ENCODE measurements at regions not wholly inside any gene's neighbourhood (a gene's known extent, or its start where the extent isn't known, plus 50 kb on each side); places are given as distances from the start of the nearest gene placed in this dataset.

DNA sequence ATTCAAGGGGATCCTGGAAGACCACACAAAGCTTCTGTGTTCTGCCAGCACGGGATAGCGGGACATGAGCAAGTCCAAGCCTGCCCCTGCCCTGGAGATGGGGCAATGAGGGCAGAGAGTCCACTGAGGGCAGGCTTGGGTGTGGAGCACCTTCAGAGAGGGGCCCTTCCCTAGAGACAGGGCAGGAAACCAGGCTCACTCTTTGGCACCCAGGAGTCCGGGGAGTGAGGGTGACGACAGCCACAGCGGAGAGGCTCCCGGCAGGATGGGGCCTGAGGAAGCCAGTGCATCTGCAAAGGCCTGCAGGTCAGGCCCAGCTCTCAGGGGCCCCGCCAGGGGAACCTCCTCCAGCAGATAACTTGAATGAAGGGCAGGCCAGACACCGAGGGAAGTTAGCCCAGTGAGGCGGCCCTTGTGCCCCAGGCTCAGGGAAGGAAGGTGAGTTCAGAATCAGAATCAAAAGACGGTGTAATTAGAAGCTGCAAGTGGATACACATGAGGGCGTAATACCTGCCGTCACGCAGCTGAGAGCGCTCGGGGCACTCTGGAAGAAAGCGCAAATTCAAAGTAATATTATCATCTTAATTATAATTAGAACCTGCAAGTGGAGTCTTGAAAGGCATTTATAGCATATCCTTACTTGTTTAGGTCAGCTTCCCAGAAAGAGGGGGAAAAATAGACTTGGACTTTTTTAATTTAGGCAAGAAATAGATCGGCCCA, 142.6 kb upstream of the LGALSL start:
- no peak overlapping the region for H3K4me3 ChIP-seq (ENCODE audit: low read depth, low read length)
- TF ChIP-seq, protein P1, sequence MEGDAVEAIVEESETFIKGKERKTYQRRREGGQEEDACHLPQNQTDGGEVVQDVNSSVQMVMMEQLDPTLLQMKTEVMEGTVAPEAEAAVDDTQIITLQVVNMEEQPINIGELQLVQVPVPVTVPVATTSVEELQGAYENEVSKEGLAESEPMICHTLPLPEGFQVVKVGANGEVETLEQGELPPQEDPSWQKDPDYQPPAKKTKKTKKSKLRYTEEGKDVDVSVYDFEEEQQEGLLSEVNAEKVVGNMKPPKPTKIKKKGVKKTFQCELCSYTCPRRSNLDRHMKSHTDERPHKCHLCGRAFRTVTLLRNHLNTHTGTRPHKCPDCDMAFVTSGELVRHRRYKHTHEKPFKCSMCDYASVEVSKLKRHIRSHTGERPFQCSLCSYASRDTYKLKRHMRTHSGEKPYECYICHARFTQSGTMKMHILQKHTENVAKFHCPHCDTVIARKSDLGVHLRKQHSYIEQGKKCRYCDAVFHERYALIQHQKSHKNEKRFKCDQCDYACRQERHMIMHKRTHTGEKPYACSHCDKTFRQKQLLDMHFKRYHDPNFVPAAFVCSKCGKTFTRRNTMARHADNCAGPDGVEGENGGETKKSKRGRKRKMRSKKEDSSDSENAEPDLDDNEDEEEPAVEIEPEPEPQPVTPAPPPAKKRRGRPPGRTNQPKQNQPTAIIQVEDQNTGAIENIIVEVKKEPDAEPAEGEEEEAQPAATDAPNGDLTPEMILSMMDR (IDR thresholded peaks at IDR 0.05; ENCODE audit: low read depth, low read length) = no peak
- in situ Hi-C loops (cut with HindIII; ENCODE audit: low sequenced_read_pairs) = no loop called here
- DNase-seq (ENCODE audit: low read depth, low spot score) = no peak

DNA sequence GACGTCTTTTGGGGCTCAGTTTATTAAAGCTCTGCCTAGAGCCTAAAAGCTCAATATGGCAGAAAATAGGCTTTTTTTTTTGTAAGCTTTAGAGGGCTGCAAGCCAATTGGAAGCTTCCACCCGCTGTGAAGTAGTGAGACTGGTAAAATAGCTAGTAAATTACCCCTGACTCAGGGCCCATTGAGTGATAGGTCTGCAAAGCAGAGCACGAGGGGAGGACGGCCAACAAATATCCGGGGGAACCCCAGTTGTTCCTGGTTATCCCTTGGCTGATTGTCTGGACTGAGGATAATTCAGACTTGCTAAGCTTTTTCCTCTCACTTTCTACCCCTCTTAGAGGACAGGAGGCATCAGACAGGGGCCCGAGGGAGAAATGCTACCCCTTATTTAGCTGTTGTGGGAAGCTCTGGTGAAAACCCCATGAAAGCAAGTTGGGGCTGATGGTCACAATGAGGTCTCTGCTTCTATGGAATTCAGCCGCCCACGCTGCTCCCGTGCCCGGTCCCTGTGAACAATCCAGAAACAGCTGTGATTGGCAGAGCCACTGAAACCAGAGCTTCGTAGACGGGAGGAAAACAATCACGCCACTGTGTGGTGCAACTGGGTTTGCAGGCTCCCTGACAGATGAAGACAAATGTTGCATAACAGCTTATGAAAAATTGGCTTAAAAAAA, 141.9 kb upstream of the LGALSL start:
- TF ChIP-seq, protein P1 (IDR thresholded peaks at IDR 0.05; ENCODE audit: low read depth, low read length) = peak; percentile 60
- in situ Hi-C loops (cut with HindIII; ENCODE audit: low sequenced_read_pairs) = no loop called here
- H3K4me3 ChIP-seq (ENCODE audit: low read depth, low read length) = no peak overlapping the region
- peak; percentile 74 for DNase-seq (ENCODE audit: low read depth, low spot score)

DNA sequence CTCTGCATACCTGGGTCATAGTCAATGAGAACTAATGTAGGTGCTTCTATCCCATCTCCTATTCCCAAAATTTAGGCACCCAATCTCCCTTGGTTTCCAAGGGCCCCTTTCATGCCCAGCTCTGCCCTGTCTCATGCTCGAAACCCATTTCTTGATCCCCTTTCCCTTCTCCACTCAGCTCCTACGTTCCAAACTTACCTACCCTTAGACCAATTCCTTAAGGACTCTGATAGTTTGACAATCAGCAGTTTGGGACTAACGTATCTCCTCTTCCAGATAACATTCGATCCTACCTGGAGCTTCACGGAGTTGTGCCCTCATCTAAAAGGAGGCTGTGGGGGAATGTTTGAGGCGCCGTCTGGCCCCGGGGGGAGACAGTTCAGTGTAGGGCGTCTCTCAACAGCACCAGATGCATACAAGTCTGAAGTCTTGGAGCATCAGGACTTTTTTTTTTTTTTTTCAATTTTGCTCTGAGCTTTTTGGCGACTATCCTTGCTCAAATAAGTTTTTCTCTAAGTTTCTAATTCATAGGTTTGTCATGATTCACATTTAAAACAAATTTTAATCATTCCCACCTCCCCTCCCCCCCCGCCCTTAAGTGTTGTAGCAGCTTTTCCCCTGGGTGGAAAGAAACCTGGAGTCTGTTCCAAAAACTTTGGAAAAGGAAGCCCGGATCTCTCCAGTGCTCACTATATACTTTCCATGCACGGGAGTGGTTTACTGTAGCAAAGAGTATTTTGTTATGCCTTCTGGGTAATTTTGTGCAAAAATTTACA, 141.2 kb upstream of the LGALSL start:
- in situ Hi-C loops (cut with HindIII; ENCODE audit: low sequenced_read_pairs) = no loop called here
- no peak overlapping the region for H3K4me3 ChIP-seq (ENCODE audit: low read depth, low read length)
- DNase-seq (ENCODE audit: low read depth, low spot score) = no peak
- TF ChIP-seq, protein P1 (IDR thresholded peaks at IDR 0.05; ENCODE audit: low read depth, low read length) = no peak

DNA sequence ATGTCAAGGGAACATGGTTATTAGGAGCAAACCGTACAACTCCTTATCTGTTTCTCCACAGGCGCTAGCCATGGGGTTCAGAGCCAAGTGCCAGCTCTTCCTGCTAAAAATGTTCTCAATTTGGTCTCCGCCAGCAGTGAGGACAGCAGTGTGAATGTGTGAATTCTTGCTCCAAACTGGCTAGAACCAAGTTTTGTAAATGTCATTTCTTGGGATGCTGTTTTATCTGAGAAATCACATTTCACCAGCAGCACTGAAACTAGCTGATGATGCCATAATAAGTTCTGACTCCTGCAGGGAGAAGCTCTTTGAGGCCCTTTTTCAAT, 140.6 kb upstream of the LGALSL start:
- in situ Hi-C loops (cut with HindIII; ENCODE audit: low sequenced_read_pairs) = no loop called here
- TF ChIP-seq, protein P1 (IDR thresholded peaks at IDR 0.05; ENCODE audit: low read depth, low read length) = no peak
- DNase-seq (ENCODE audit: low read depth, low spot score) = no peak
- H3K4me3 ChIP-seq (ENCODE audit: low read depth, low read length) = no peak overlapping the region

DNA sequence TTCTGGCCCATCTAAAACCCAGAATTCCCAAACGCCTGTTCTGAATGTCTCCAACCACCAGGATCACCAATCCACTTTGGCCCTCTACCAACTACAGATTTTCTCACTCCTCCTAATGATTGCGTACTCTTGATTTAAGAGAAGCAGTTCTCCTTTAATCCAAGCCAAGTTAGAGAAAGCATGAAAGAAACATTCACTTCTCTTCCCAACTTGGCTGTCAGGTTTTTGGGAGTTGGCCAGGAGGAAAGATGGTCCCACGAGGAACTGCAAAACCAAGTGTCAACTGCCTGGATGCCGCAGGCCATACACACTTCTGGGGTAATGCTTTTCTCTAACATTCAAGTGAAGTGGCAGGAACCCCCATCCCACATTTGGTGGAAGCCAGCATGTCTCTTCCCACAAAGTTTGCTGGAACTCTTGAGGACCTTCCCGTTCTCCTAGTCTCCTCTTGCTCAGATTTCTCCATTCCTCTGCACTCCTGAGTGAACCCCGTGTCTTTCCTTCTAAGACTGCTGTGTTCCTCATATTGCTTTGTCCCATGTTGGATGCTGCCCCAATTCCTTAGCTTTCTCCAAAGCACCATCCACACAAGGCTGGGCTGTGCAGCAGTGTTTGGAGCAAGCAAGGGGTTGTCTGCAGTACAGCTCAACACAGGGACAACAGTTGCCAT, 138.5 kb upstream of the LGALSL start:
- DNase-seq (ENCODE audit: low read depth, low spot score) = no peak
- H3K4me3 ChIP-seq (ENCODE audit: low read depth, low read length) = no peak overlapping the region
- TF ChIP-seq, protein P1 (IDR thresholded peaks at IDR 0.05; ENCODE audit: low read depth, low read length) = no peak
- in situ Hi-C loops (cut with HindIII; ENCODE audit: low sequenced_read_pairs) = no loop called here

DNA sequence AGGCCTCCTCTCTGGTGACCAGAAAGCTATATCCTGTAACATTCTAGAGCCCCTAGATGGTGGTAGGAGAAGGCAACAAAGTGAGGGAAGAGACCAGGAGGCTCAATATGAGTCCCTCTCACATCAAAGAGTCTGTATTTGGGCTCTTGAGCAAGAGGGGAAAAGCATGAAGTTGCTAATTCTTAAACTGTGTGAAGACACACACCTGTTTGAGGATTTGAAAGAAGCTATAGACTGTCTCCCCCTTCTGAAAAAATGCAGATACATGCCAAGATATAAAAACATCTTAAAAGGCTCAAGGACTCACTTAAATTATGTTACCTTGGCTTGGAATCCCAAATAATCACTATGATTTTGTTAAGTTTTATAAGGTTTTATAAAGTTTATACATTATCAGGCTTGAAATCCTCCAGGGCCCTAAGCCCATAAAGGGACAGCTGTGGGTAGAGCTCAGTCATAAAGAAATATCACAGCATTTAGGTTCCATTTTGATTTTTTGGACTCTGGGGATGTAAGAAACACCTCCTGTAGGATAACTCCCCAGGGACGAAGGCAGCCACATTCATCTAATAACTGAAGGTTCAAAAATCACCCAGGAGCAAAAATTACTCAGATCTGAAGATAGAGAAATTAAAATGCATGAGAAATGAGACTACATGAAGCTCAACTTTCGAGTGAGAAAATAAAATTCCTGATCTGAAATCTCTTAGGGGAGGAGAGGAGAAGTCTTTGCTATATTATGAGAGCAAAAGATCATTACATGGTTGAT, 136.1 kb upstream of the LGALSL start:
- in situ Hi-C loops (cut with HindIII; ENCODE audit: low sequenced_read_pairs) = no loop called here
- H3K4me3 ChIP-seq (ENCODE audit: low read depth, low read length) = no peak overlapping the region
- no peak for DNase-seq (ENCODE audit: low read depth, low spot score)
- TF ChIP-seq, protein P1 (IDR thresholded peaks at IDR 0.05; ENCODE audit: low read depth, low read length) = no peak
